ENCODE measurements at regions not wholly inside any gene's neighbourhood (a gene's known extent, or its start where the extent isn't known, plus 50 kb on each side); places are given as distances from the start of the nearest gene placed in this dataset.

DNA sequence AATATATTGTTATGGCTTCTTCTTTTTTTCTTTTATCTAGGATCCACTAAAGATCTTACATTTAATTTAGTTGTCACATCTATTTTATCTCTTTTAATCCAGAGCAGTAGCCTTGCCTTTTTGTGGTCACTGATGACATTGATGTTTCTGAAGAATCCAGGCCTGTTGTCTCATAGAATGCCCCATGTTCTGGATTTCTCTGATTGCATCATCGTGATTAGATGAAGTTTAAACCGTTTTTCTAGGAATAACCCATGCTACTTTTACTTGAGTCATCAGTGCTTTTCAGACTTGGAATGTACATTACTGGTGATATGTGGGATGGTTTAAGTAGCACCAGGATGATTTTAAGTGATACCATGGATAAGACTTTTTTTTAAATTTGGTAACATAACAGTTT, 106.4 kb upstream of the CES5A start:
- POLR2A ChIA-PET: no interaction called here
- CTCF ChIA-PET: no interaction called here
- Mint-ChIP-seq H3K4me3 (no peak overlapping the region), H3K4me1 (peaks cover 16% of the 10 kb centered on the region), H3K9me3 (no peaks in the 10 kb centered on the region), H3K27ac (no peak overlapping the region), H3K36me3 (no peaks in the 10 kb centered on the region), H3K27me3 (ENCODE audit: low read depth) (no peaks in the 10 kb centered on the region)
- ATAC-seq (no peak), DNase-seq (ENCODE audit: low spot score) (no peak)
- TF ChIP-seq PREB (CRISPR knock-in tag; IDR thresholded peaks at IDR 0.05; ENCODE audit: borderline replicate concordance) (no peak), RORB (CRISPR knock-in tag; IDR thresholded peaks at IDR 0.05) (no peak), CREB1 (CRISPR knock-in tag; IDR thresholded peaks at IDR 0.05) (no peak), ZNF671 (CRISPR knock-in tag; IDR thresholded peaks at IDR 0.05) (no peak), ERG (CRISPR knock-in tag; IDR thresholded peaks at IDR 0.05) (no peak), TCF7 (CRISPR knock-in tag; IDR thresholded peaks at IDR 0.05; ENCODE audit: low read depth) (no peak)
- TF ChIP-seq, protein P1, sequence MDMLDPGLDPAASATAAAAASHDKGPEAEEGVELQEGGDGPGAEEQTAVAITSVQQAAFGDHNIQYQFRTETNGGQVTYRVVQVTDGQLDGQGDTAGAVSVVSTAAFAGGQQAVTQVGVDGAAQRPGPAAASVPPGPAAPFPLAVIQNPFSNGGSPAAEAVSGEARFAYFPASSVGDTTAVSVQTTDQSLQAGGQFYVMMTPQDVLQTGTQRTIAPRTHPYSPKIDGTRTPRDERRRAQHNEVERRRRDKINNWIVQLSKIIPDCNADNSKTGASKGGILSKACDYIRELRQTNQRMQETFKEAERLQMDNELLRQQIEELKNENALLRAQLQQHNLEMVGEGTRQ (CRISPR knock-in tag; IDR thresholded peaks at IDR 0.05): no peak
- TF ChIP-seq, protein P2, sequence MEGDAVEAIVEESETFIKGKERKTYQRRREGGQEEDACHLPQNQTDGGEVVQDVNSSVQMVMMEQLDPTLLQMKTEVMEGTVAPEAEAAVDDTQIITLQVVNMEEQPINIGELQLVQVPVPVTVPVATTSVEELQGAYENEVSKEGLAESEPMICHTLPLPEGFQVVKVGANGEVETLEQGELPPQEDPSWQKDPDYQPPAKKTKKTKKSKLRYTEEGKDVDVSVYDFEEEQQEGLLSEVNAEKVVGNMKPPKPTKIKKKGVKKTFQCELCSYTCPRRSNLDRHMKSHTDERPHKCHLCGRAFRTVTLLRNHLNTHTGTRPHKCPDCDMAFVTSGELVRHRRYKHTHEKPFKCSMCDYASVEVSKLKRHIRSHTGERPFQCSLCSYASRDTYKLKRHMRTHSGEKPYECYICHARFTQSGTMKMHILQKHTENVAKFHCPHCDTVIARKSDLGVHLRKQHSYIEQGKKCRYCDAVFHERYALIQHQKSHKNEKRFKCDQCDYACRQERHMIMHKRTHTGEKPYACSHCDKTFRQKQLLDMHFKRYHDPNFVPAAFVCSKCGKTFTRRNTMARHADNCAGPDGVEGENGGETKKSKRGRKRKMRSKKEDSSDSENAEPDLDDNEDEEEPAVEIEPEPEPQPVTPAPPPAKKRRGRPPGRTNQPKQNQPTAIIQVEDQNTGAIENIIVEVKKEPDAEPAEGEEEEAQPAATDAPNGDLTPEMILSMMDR (IDR thresholded peaks at IDR 0.05): no peak

DNA sequence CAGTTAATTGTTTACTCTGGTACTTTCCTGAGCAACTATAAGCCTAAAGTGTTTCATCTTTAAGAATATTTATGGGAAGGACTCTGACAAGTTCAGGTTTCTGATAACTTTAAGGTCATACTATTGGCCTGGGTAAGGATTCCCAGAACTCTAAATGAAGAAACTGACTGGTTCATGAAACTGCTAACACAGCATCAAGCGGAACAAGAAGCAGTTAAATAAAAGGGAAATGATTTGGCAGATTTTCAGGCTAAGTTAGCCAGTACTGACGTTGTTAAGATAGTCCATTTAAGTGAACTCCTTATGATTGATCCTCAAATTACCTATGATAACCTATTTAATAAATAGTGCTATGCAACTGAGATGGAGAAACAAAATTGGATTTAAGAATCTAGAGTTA, 101.6 kb upstream of the CES5A start:
- Mint-ChIP-seq H3K27ac (no peak overlapping the region), H3K27me3 (ENCODE audit: low read depth) (peaks cover 2% of the 10 kb centered on the region; the same call in 1 of the 2 replicates), H3K4me3 (no peak overlapping the region), H3K4me1 (peaks cover 8% of the 10 kb centered on the region), H3K9me3 (peaks cover 4% of the 10 kb centered on the region), H3K36me3 (no peaks in the 10 kb centered on the region)
- no peak for DNase-seq (ENCODE audit: low spot score)
- ATAC-seq: no peak
- ChIA-PET CTCF (no interaction called here), POLR2A (no interaction called here)
- TF ChIP-seq JUN (CRISPR knock-in tag; IDR thresholded peaks at IDR 0.05): no peak
- no peak for TF ChIP-seq E2F5 (CRISPR knock-in tag; IDR thresholded peaks at IDR 0.05)
- no peak for TF ChIP-seq ZNF416 (CRISPR knock-in tag; IDR thresholded peaks at IDR 0.05)
- TF ChIP-seq KAT7 (CRISPR knock-in tag; IDR thresholded peaks at IDR 0.05; ENCODE audit: borderline replicate concordance): no peak
- no peak for TF ChIP-seq ZBTB43 (CRISPR knock-in tag; IDR thresholded peaks at IDR 0.05)
- no peak for TF ChIP-seq ZNF232 (CRISPR knock-in tag; IDR thresholded peaks at IDR 0.05)
- TF ChIP-seq FOXP1 (CRISPR knock-in tag; IDR thresholded peaks at IDR 0.05; ENCODE audit: borderline replicate concordance): no peak
- TF ChIP-seq HMGXB4 (CRISPR knock-in tag; IDR thresholded peaks at IDR 0.05): no peak
- TF ChIP-seq GABPB1 (CRISPR knock-in tag; IDR thresholded peaks at IDR 0.05): no peak
- TF ChIP-seq, protein P3, sequence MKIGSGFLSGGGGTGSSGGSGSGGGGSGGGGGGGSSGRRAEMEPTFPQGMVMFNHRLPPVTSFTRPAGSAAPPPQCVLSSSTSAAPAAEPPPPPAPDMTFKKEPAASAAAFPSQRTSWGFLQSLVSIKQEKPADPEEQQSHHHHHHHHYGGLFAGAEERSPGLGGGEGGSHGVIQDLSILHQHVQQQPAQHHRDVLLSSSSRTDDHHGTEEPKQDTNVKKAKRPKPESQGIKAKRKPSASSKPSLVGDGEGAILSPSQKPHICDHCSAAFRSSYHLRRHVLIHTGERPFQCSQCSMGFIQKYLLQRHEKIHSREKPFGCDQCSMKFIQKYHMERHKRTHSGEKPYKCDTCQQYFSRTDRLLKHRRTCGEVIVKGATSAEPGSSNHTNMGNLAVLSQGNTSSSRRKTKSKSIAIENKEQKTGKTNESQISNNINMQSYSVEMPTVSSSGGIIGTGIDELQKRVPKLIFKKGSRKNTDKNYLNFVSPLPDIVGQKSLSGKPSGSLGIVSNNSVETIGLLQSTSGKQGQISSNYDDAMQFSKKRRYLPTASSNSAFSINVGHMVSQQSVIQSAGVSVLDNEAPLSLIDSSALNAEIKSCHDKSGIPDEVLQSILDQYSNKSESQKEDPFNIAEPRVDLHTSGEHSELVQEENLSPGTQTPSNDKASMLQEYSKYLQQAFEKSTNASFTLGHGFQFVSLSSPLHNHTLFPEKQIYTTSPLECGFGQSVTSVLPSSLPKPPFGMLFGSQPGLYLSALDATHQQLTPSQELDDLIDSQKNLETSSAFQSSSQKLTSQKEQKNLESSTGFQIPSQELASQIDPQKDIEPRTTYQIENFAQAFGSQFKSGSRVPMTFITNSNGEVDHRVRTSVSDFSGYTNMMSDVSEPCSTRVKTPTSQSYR (CRISPR knock-in tag; IDR thresholded peaks at IDR 0.05): no peak
- no peak for TF ChIP-seq PRDM15 (CRISPR knock-in tag; IDR thresholded peaks at IDR 0.05)
- TF ChIP-seq HMGA2 (CRISPR knock-in tag; IDR thresholded peaks at IDR 0.05): no peak
- TF ChIP-seq ZNF671 (CRISPR knock-in tag; IDR thresholded peaks at IDR 0.05): no peak
